Keratinocyte (primary cell): ENCODE measurements at regions not wholly inside any gene's neighbourhood (a gene's known extent, or its start where the extent isn't known, plus 50 kb on each side); places are given as distances from the start of the nearest gene placed in this dataset.

Source experiments
- DNase-seq: peaks from one replicate; pipeline ENCODE4 v3.0.0-alpha.2; 2011; ENCODE audit warnings: low read depth, missing footprints, low spot score
- FAIRE-seq: peaks from 2 replicates; lab custom pipeline; 2011; peaks lifted over from hg19 to GRCh38; lab: Jason Lieb, UNC
- H2AFZ ChIP-seq: 2 replicates; pipeline ENCODE4 v1.6.0; 2012; ENCODE audit warnings: low read length, control low read depth, inconsistent platforms; ENCODE audit not compliant: control insufficient read depth
- H3K27ac ChIP-seq: 2 replicates; pipeline ENCODE4 v1.5.1; 2011; ENCODE audit warnings: low read length; ENCODE audit not compliant: control insufficient read depth, insufficient read depth
- H3K27me3 ChIP-seq: 3 replicates; pipeline ENCODE4 v1.6.0; 2011; ENCODE audit warnings: low read length; ENCODE audit not compliant: control insufficient read depth, insufficient read depth; ENCODE audit errors: extremely low read depth
- H3K36me3 ChIP-seq, 2 experiments: 2 replicates in 1 of 2; 3 replicates in 1 of 2; pipeline ENCODE4 v1.5.1; 2011; ENCODE audit warnings: low read length in 2 of 2, mild to moderate bottlenecking in 1 of 2; ENCODE audit not compliant: control insufficient read depth in 2 of 2, insufficient read depth in 2 of 2; ENCODE audit errors: extremely low read depth in 1 of 2
- H3K4me1 ChIP-seq: 3 replicates; pipeline ENCODE4 v1.5.1; 2011; ENCODE audit warnings: low read length; ENCODE audit not compliant: control insufficient read depth, insufficient read depth; ENCODE audit errors: extremely low read depth
- H3K4me2 ChIP-seq: 3 replicates; pipeline ENCODE4 v1.6.0; 2011; ENCODE audit warnings: low read depth, low read length; ENCODE audit not compliant: control insufficient read depth, insufficient read depth; ENCODE audit errors: extremely low read depth
- H3K4me3 ChIP-seq, 3 experiments: fragments of 200-600 bp in 1 of 3; sonication (generic) in 1 of 3; 2 replicates in 2 of 3; 3 replicates in 1 of 3; pipeline ENCODE4 v1.5.1; 2011 to 2016; ENCODE audit warnings: low read length in 3 of 3, mild to moderate bottlenecking in 3 of 3, control low read depth in 2 of 3, inconsistent platforms in 1 of 3, low read depth in 1 of 3, mixed read lengths in 1 of 3, mixed run types in 1 of 3, moderate library complexity in 1 of 3; ENCODE audit not compliant: control insufficient read depth in 2 of 3, insufficient read depth in 2 of 3; ENCODE audit errors: extremely low read depth in 1 of 3
- H3K79me2 ChIP-seq: 2 replicates; pipeline ENCODE4 v1.6.0; 2012; ENCODE audit warnings: low read length; ENCODE audit not compliant: control insufficient read depth, insufficient read depth
- H3K9ac ChIP-seq: 3 replicates; pipeline ENCODE4 v1.6.0; 2011; ENCODE audit warnings: low read length; ENCODE audit not compliant: control insufficient read depth, insufficient read depth; ENCODE audit errors: extremely low read depth
- H3K9me1 ChIP-seq: 3 replicates; pipeline ENCODE4 v1.6.0; 2011; ENCODE audit warnings: low read length; ENCODE audit not compliant: control insufficient read depth, insufficient read depth; ENCODE audit errors: extremely low read depth
- H3K9me3 ChIP-seq: 2 replicates; pipeline ENCODE4 v1.5.1; 2012; ENCODE audit warnings: low read depth, low read length; ENCODE audit not compliant: control insufficient read depth
- H4K20me1 ChIP-seq: 3 replicates; pipeline ENCODE4 v1.6.0; 2011; ENCODE audit warnings: low read length; ENCODE audit not compliant: control insufficient read depth, insufficient read depth; ENCODE audit errors: extremely low read depth
- CTCF ChIP-seq, 3 experiments: IDR thresholded peaks in 1 of 3; conservative IDR thresholded peaks in 1 of 3; optimal IDR thresholded peaks in 1 of 3; 2 replicates in 2 of 3; 3 replicates in 1 of 3; pipeline versions ENCODE3 to v1.5.1; 2011; ENCODE audit warnings: low read length in 3 of 3, mild to moderate bottlenecking in 3 of 3, moderate library complexity in 2 of 3, control low read depth in 1 of 3, inconsistent platforms in 1 of 3; ENCODE audit not compliant: insufficient read depth in 2 of 3; ENCODE audit errors: extremely low read depth in 1 of 3
- EZH2 ChIP-seq: IDR thresholded peaks from one replicate; pipeline ENCODE4 v1.6.1; 2012; ENCODE audit warnings: inconsistent platforms, mild to moderate bottlenecking, low read length, moderate library complexity
- dilution Hi-C: fragments of 300-500 bp; cut with MboI; formaldehyde crosslinking; loops from one replicate; pipeline ENCODE4 v1.7.0; 2020; ENCODE audit warnings: low sequenced_read_pairs; ENCODE audit not compliant: extremely low pct_ligation_motif_present

DNA sequence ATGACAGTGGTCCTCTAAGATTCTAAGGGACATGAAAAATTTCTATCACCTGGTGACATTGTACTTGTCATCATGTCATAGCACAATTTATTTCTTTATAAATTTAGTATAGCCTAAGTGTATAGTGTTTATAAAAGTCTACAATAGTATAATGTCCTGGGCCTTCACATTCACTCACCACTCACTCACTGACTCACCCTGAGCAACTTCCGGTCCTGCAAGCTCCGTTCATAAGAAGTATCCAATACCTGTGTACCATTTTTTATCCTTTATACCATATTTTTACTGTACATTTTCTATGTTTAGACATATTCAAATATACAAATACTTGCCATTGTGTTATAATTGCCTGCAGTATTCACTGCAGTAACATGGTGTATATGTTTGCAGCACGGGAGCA lies 72.8 kb upstream of the DSEL start:
- Histone ChIP-seq H3K79me2 (no peaks in the 10 kb centered on the region), H3K36me3 (no peaks in the 10 kb centered on the region), H4K20me1 (no peaks in the 10 kb centered on the region), H3K9me1 (no peaks in the 10 kb centered on the region), H3K4me3 (no peak overlapping the region), H3K27me3 (no peaks in the 10 kb centered on the region), H3K4me1 (no peaks in the 10 kb centered on the region), H3K4me2 (no peak overlapping the region), H3K9me3 (no peaks in the 10 kb centered on the region), H3K27ac (no peak overlapping the region), H2AFZ (no peak overlapping the region), H3K9ac (no peak overlapping the region)
- TF ChIP-seq EZH2 (no peak), CTCF (optimal IDR thresholded peaks at IDR 0.05 in 1 of 3, IDR thresholded peaks at IDR 0.05 in 1 of 3, conservative IDR thresholded peaks at IDR 0.05 in 1 of 3; ENCODE audit: extremely low read depth in 1 of 3, insufficient read depth in 2 of 3, low read length in 3 of 3) (no peak)
- FAIRE-seq (no peak), DNase-seq (no peak)
- dilution Hi-C loops, result no loop called here

- Histone ChIP-seq H3K9ac (no peak overlapping the region), H3K4me1 (no peaks in the 10 kb centered on the region), H3K27me3 (no peaks in the 10 kb centered on the region), H2AFZ (no peak overlapping the region), H4K20me1 (no peaks in the 10 kb centered on the region), H3K4me3 (no peak overlapping the region), H3K36me3 (no peaks in the 10 kb centered on the region), H3K27ac (no peak overlapping the region), H3K4me2 (no peak overlapping the region), H3K9me3 (no peaks in the 10 kb centered on the region), H3K9me1 (no peaks in the 10 kb centered on the region), H3K79me2 (no peaks in the 10 kb centered on the region)
- no peak for TF ChIP-seq EZH2
- TF ChIP-seq CTCF (optimal IDR thresholded peaks at IDR 0.05 in 1 of 3, IDR thresholded peaks at IDR 0.05 in 1 of 3, conservative IDR thresholded peaks at IDR 0.05 in 1 of 3; ENCODE audit: extremely low read depth in 1 of 3, insufficient read depth in 2 of 3, low read length in 3 of 3), result no peak
- dilution Hi-C loops, result no loop called here
- FAIRE-seq, result no peak
- no peak for DNase-seq
These were observed 69.6 kb upstream of the DSEL start for GRCh38 chr18:67586101-67586500.
